RWPE2 (cell line): ENCODE measurements at regions not wholly inside any gene's neighbourhood (a gene's known extent, or its start where the extent isn't known, plus 50 kb on each side); places are given as distances from the start of the nearest gene placed in this dataset.

ENCODE experiments used
- ATAC-seq: fragments of 200-7000 bp; cut with Tn5 transposase; 3 replicates; pipeline ENCODE4 v1.9.1; 2021; ENCODE audit warnings: low read depth
- DNase-seq: peaks from one replicate; pipeline ENCODE4 v3.0.0-alpha.2; 2020; ENCODE audit warnings: low spot score
- H3K27ac ChIP-seq: fragments of 450-650 bp; 2 replicates; pipeline ENCODE4 v1.5.1; 2017; ENCODE audit warnings: mild to moderate bottlenecking; ENCODE audit not compliant: poor library complexity, severe bottlenecking
- H3K27me3 ChIP-seq: fragments of 250-450 bp; sonication (Bioruptor Pico); 2 replicates; pipeline ENCODE4 v1.5.1; 2021; ENCODE audit warnings: mild to moderate bottlenecking, moderate library complexity; ENCODE audit not compliant: insufficient read depth, poor library complexity, severe bottlenecking
- H3K36me3 ChIP-seq: fragments of 250-450 bp; sonication (Bioruptor Pico); 2 replicates; pipeline ENCODE4 v1.5.1; 2020; ENCODE audit warnings: low read depth, mild to moderate bottlenecking, moderate library complexity
- H3K4me1 ChIP-seq: fragments of 250-450 bp; sonication (Bioruptor Pico); 2 replicates; pipeline ENCODE4 v1.5.1; 2021; ENCODE audit warnings: mild to moderate bottlenecking, moderate library complexity; ENCODE audit not compliant: insufficient read depth, poor library complexity, severe bottlenecking
- H3K4me3 ChIP-seq: fragments of 250-450 bp; sonication (Bioruptor Pico); 2 replicates; pipeline ENCODE4 v1.5.1; 2021; ENCODE audit warnings: mild to moderate bottlenecking, moderate library complexity; ENCODE audit not compliant: severe bottlenecking
- H3K9me3 ChIP-seq: fragments of 250-450 bp; sonication (Bioruptor Pico); 2 replicates; pipeline ENCODE4 v1.5.1; 2021; ENCODE audit warnings: mild to moderate bottlenecking, moderate library complexity; ENCODE audit not compliant: severe bottlenecking
- TF ChIP-seq, protein P1 (sequence below): fragments of 450-650 bp; IDR thresholded peaks from one replicate; pipeline ENCODE4 v1.5.1; 2017; ENCODE audit warnings: mild to moderate bottlenecking, moderate library complexity; ENCODE audit not compliant: poor library complexity, severe bottlenecking

DNA sequence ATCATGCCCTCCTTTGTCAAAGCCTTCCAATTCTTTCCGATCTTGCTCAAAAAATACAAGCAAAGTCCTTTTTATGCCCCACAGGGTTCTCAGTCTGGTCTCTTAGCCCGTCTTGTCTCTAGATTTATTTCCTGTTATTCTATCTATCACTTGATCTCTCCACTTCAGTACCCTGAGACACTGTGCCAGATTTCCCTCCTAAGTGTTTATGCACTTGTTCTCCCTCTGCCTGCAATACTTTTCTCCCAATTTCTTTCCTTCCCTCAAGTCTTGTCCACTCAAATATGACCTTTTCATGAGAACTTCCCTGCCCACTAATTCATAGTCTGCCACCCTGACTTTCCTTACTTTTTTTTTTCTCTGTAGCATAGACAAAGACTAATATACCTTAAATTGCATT lies 141.4 kb downstream of the MBL2 start:
- Histone ChIP-seq H3K36me3 (no peaks in the 10 kb centered on the region), H3K4me3 (no peak overlapping the region), H3K27ac (no peak overlapping the region), H3K27me3 (no peaks in the 10 kb centered on the region), H3K9me3 (no peaks in the 10 kb centered on the region), H3K4me1 (no peaks in the 10 kb centered on the region)
- TF ChIP-seq, protein P1, sequence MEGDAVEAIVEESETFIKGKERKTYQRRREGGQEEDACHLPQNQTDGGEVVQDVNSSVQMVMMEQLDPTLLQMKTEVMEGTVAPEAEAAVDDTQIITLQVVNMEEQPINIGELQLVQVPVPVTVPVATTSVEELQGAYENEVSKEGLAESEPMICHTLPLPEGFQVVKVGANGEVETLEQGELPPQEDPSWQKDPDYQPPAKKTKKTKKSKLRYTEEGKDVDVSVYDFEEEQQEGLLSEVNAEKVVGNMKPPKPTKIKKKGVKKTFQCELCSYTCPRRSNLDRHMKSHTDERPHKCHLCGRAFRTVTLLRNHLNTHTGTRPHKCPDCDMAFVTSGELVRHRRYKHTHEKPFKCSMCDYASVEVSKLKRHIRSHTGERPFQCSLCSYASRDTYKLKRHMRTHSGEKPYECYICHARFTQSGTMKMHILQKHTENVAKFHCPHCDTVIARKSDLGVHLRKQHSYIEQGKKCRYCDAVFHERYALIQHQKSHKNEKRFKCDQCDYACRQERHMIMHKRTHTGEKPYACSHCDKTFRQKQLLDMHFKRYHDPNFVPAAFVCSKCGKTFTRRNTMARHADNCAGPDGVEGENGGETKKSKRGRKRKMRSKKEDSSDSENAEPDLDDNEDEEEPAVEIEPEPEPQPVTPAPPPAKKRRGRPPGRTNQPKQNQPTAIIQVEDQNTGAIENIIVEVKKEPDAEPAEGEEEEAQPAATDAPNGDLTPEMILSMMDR = no peak
- ATAC-seq = no peak
- no peak for DNase-seq

GRCh38 chr10:52631648-52632047 lies 140.9 kb downstream of the MBL2 start:
- H3K4me3 ChIP-seq = no peak overlapping the region
- ATAC-seq = no peak
- H3K27ac ChIP-seq = no peak overlapping the region
- no peaks in the 10 kb centered on the region for H3K9me3 ChIP-seq
- no peaks in the 10 kb centered on the region for H3K27me3 ChIP-seq
- TF ChIP-seq, protein P1 = no peak
- no peaks in the 10 kb centered on the region for H3K36me3 ChIP-seq
- no peak for DNase-seq
- no peaks in the 10 kb centered on the region for H3K4me1 ChIP-seq

GRCh38 chr10:52632591-52632990 lies 140.0 kb downstream of the MBL2 start:
- Histone ChIP-seq H3K4me3 (no peak overlapping the region), H3K9me3 (no peaks in the 10 kb centered on the region), H3K27ac (no peak overlapping the region), H3K27me3 (no peaks in the 10 kb centered on the region), H3K36me3 (no peaks in the 10 kb centered on the region), H3K4me1 (no peaks in the 10 kb centered on the region)
- TF ChIP-seq, protein P1 = no peak
- DNase-seq = no peak
- no peak for ATAC-seq

GRCh38 chr10:52633266-52633665 lies 139.3 kb downstream of the MBL2 start:
- Histone ChIP-seq H3K27me3 (no peaks in the 10 kb centered on the region), H3K27ac (no peak overlapping the region), H3K36me3 (no peaks in the 10 kb centered on the region), H3K4me1 (no peaks in the 10 kb centered on the region), H3K4me3 (no peak overlapping the region), H3K9me3 (no peaks in the 10 kb centered on the region)
- DNase-seq (no peak), ATAC-seq (no peak)
- TF ChIP-seq, protein P1 = no peak

GRCh38 chr10:52635651-52636050 lies 136.9 kb downstream of the MBL2 start:
- DNase-seq (no peak), ATAC-seq (no peak)
- TF ChIP-seq, protein P1 = no peak
- Histone ChIP-seq H3K27ac (no peak overlapping the region), H3K9me3 (no peaks in the 10 kb centered on the region), H3K4me1 (no peaks in the 10 kb centered on the region), H3K27me3 (no peaks in the 10 kb centered on the region), H3K4me3 (no peak overlapping the region), H3K36me3 (no peaks in the 10 kb centered on the region)
